ENCODE measurements at regions not wholly inside any gene's neighbourhood (a gene's known extent, or its start where the extent isn't known, plus 50 kb on each side); places are given as distances from the start of the nearest gene placed in this dataset.

DNA sequence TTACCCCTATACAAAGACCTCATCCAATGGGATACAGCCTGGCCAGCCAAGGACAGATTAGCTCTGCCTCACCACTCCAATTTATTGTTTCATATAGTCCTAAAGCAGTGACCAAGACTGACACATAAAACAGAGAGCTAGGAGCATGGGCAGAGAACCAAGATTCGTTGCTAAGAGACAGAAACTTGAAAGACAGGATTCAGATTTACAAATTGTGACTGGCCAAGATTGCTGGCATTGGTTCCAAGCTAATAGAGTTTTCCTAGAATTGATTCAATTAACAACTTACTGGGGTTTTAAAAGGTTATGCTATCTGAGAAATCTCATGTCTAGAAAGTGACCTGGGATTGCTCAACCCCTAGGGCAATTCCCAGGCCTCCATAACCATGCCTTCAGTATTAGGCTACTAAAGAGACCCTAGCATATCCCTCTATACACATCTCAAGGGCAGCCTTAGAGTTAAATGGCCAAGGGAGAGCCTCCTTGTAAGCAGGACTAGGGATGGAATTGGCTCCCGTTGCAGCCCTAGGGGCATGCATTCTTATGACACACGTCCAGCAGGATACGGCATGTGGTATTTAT, 75.6 kb downstream of the ICOS start:
- no peak for DNase-seq

DNA sequence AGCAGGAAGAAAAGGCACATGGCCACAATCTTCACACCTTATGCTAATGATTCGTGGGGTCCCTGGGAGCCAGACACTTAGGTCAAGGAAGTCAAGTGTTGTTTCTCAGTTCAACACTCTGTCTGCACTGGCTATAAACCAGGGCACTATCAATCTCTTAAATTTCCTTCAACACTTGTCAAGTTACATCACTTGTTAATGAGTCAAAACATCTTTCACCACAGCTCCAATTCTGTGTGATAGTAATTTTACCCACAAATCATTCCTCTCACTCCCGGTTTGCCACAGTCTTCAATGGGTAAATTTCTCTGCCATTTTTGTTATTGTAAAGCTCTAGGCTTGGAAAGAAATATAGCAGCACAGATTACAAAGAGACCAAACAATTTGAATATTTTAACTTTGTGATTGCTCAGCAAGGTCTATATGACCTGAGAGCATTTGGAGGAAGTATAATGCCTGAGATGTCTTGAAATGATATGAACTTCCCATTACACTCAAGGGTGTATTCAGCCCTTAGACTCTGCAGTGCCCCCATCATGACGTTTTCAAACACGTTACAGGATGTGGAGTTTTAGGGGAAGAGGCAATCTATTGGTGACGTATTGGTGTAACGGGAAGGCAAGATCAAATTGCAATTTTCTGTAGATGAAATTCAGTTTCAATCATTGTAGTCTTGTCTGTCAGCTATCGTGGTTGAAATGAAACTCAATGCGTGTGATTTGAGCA, 78.7 kb downstream of the ICOS start:
- no peak for DNase-seq

DNA sequence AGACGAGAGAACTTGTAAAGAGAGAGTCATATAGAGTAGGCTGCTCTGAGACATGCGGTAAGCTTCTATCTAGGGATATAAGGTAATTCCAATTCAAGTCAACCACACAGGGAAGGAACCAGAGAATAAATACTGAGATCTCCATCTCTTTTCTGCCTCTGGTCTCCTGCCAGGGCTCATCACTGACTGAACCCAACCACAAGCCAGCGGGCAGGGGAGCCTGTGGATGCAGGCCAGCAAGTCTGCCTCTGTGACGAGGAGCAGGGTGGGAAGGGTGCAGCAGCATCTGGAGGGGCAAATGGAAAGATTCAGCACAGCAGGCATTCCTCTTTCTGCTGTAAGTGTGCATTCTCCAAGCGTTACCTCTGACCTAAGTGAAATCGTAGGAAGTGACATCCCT, 82.2 kb downstream of the ICOS start:
- no peak for DNase-seq

DNA sequence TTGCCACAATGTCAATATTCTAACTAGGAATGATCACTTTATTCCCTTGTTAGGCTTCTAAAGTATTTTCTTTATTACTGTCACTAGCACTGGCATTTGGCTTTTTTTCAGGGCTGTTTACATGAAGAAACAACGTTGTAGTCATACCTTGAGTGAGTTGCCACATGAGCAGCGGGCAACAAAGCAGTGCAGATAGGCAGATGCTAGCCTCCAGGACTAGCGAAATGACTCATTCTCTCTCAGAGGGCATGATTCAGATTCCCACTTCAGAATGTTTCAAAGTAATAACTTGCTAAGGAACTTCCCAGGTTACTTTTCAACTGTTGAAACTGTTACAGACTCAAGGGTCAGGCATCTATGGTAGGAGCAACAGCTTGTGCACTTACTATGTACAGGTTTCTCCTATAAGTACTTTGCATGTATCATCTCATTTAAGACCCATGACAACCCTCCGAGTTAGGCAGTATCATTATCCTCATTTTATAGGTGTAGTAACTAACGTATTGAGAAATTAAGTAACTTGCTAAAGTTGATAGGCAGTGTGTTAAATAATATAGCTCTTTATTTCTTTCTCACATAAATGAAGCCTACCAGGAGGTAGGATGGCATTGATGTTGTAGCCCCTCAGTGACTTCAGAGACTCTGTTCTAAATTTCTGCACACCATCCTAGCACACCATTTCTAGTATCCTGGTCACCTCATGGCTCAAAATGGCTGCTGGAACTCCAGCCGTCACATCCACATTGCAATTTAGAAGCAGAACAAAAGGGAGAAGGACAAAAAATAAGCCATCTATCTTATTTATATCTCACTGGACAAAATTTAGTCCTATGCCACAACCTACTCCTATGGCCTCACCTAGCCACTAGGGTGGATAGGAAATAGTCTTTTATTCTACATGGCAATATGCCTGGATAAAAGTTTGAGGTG, 83.3 kb downstream of the ICOS start:
- DNase-seq: no peak

DNA sequence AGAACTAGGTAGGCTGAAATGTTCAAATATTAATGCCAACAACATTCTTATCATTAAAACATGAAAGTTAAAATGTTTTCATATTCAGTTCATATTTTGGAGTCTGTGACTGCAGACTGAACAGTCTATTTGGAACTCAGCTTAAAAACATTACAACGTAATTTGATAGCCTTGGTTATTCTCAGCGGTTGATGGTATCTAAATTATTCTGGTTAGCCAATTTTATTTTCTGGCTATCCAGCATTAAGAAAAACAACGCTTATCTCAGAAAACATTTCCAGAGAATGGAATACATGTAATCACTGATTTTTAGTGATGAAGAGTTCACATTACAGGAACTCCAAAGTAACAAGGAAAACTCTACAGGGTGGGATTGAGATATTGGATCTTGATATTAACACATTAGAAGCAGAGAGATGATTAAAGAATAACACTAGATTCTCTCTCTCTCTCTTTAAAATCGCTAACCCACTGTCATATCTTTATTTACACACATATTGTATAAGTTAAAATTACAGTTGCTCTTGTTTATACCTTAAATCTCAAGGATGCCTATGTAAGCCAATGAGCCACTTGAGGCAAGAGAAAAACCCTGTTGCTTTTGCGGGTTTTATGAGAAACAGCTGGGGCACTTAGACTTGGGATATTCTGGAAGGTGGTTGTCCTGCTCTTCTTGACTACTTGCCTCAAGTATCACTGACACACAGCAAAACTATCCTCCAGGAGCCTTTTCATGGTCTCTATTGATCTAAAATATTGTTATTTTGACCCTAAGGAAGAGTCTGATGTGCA, 84.9 kb downstream of the ICOS start:
- DNase-seq: no peak

DNA sequence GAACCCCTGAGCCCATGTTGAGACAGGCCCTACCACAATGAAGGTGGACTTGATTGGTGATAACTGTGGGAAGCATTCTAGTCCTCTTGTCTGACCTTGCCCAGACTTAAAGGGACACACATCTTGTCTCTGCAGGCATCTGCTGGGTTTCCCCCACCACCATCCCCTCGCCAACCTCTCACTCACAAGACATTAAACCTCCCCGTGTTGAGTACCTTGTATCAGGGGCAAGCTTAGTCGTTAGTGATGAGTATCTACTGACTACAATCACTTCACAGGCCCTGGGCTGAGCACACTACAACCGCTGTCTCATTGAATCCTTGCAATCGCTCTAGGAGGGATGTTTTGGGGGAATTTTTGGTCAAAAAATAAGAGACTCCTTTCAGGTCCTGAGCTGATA, 86.0 kb downstream of the ICOS start:
- no peak for DNase-seq

DNA sequence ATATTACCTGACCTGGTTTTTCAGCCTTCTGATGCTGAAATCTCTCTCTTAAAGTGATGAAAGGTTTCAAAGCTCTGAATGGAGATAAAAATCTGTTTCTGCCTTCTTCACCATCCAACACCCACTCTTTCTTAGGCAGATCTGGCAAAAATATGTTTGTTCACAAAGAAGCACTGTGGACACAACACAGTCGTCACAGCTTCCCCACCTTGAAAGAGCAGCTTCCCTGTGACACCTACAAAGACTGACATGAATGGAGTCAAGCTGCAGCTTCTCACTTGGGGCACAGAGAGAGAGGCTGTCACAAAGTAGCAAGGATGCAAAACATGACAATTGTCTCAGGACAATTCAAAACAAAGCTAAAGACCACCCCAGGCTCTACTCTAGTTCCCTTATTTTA, 86.5 kb downstream of the ICOS start:
- no peak for DNase-seq

DNA sequence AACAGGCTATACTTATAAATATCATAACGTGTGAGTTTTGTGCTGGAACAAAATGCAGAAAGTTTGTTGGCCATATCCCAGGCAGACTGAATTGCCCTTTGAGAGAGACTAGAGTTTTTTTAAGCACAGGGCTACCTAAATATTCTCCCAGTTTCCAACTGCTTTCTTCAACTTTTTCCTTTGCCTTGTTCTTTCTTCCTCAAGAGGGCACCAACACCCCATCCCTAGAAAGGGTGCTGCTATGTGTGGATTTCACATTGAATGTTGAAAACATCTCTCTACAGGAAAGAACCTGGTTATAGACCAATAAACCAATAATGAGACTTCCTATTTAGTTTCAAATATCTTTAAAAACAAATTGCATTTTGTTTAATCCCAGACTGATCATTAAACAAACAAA, 87.9 kb downstream of the ICOS start:
- DNase-seq: no peak

DNA sequence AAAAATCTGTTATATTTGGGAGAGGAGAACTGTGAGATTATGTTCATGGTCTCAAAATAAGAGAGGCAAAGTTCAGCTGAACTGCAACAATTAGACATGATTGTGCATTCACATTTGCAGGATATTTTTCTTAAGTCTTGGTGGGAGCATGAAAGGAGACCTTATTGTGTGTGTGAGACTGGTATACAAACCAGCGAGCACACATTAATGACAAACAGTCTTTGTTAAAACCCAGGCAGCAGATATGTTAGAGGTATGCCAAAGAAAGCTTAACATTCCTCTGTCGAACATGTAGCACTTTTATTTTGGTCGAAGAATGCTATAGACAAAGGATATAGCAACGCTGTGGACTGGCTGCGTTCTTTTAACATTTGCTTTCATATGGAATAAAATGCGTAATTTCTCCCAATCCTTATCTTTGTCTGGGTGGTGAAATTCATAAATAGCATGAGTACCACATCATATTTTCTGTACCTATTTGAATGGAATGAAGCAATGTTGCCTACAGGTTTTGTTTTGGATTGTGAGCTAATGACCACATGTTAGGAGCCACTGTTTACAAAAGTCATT, 88.4 kb downstream of the ICOS start:
- DNase-seq: no peak

DNA sequence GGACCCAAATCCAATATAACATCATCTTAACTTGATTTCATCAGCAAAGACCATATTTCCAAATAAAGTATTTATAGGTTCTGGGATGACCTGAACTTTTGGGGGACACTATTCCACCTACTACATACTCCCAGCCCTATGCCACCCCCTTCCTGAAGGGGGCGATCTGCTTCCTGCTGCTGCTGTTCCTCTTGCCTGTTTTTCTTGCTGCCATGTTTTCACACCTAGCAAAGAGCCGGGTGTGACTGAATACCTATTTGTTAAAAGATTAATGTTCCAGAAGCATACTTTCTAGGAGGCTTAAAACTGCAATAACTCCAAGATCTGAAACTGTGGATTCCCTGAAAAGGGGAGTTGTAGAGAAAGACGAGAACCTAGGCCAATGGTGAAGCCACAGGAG, 89.7 kb downstream of the ICOS start:
- DNase-seq: no peak

DNA sequence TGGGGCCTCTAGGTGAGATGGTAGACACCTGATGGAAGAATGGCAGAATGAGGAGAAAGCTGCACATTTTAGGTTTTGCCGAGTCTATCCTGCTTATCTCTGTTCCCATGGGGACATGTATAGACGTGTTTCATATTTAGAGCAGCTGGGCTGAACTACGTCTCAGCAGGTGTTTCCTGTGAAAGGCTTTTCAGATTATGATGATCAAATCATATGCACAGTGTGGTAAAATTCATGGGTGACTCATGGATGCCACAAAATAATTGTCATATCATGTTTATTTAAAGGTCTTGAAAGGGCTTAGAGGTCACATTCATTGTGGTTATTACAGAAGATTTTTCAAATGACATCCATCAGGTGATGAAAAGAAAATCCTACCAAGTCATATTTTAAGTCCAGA, 90.5 kb downstream of the ICOS start:
- DNase-seq: no peak

DNA sequence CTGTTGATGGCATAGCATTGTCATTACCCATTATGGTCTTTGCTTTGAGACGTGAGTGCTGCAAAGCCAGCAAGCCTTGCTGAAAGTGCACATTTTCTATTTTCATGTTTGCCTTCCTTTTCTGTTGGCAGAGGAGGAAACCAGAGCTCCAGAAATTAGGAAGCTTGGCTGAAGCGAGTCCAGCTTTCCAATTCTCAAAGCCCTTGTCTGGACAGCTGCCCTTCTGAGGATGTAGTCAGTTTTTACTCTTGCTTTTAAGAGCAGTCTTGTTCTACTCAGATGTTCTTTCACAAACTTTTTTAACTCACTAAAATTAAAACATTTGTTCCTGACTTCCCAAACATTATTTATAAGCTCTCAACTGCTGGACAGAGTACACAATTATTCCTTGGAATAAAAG, 93.8 kb downstream of the ICOS start:
- no peak for DNase-seq

DNA sequence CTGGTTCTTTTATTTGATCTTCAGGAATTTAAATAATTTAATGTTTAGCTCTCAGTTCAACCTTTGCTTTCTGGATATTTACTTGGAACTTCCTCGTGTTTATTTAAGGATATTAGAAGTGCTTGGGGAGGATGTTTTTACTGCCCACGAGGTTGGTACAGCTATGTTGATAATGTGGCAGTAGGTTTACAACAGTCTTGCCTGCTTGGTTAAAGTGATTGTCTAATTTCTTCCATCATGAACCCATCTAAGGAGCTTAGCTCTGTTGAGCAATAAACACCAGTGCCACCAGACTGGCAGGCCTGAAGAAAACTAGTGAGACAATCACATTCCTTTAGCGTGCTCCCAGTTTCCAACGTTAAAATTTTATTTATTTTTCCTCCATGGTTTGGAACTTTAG, 94.5 kb downstream of the ICOS start:
- DNase-seq: no peak

DNA sequence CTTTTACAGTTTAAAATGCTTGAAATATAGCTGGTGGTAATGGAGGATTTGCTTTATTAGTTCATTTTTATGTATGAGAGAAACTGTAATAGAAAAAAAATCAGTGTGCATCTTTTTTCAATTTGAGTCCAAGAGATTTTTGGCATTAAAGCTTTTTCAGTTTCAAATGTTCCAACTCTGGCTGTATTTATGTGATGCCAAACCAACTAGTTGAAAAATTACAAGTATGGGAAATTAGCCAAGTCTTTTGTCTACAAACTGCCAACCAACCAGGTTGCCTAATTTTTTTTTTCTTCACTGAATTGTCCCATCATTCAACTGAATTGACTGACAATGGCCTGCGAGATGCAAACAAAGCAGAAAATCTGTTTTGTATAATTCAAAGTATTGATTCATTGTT, 95.7 kb downstream of the ICOS start:
- DNase-seq: no peak

DNA sequence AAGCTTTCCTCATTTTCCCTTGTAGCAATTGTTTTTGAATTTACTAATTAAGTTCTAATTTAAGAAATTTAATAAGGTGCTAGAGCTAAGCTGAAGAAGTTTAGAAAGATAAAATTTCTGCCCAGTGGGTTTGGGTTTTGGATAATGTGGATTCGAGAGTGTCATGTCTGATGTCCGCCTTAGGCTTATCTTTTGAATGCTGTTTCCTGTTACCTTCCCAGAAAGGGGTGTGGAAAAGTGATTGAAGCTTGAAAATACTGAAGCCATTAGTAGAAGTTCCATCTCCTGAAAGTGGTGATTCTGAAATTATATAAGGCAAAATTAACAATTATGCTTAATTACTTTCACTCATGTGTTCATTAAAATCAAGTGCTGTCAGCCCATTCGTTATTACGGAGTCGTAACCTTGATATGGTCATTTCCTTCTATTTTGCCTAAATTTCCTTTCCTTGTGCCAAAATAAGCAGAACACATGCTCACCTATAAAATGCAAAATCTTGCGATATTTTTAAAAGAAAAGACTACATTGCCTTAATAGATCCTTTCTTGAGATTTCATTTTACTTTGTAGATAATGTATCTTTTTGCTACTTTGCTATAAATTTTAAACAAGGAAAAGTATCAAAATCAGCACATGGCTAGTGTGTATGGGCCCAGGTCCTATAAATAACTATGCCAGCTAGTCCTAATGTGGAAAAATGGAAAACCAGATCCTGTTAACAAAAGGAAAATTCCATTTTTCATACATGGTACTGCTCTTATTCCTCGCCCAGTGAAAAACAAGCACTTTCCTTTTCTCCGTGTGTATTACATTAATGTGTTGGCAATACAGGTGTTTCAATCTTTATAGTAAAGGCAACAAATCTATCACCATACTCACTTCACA, 97.3 kb downstream of the ICOS start:
- DNase-seq: no peak

DNA sequence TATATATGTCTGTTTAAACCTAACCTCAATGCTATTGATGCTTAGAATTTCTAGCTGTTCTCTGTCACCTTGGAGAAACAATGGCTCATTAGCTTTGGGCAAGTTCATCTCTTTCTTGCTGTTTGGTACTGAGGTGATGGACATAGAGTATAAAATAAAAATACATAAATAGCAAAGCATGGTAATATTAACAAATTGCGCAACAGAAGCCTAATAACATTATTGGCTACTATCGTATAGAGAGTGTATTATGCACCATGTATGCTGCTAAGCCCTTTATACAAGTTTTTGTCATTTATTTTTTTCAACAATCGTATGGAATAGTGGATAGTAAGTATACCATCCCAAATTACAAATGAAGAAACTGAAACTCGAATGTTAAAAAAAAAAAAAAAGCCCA, 100.1 kb downstream of the ICOS start:
- DNase-seq: no peak

DNA sequence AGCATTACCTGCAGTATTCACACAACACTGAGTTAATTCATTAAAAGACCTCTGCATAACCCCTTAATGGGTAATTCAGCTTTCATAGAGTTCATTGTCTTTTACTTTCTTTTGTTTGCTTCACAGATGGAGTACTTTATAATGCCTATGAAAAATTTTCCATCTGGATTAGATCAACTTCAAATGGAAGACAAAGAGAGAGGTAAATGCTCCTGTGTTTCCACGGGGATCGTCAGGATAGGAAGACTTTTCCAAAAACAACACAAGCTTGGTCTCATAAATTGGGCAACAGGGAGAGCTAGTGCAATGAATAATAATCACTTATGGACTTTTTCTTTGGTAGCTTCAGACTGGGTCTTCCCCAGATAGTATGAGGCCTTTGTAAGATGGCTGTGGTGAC, 100.7 kb downstream of the ICOS start:
- DNase-seq: no peak

DNA sequence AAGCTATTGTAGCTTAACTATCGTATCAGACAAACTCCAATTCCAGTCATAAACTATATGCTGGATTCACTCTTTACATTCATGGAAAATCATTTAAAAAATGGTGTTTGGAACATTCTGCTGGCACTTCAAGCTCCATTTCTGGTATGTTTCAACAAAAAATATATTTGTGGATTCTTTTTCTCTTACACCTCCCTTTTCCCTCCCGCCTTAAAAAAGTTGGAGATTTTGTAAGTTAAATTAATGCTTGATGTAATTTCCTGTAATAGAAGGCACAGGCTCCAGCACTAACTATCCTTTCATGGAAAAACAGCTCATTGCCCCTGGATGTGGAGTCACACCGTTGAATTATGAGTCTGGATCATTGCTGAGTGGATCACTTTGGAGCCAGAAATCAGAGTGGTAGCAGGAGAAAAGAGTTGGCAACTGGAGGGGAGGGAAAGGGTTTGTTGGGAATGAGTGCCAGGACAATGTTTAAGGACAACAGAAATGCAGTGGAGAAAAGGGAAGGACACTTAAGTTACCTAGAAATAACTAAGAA, 102.8 kb downstream of the ICOS start:
- no peak for DNase-seq

DNA sequence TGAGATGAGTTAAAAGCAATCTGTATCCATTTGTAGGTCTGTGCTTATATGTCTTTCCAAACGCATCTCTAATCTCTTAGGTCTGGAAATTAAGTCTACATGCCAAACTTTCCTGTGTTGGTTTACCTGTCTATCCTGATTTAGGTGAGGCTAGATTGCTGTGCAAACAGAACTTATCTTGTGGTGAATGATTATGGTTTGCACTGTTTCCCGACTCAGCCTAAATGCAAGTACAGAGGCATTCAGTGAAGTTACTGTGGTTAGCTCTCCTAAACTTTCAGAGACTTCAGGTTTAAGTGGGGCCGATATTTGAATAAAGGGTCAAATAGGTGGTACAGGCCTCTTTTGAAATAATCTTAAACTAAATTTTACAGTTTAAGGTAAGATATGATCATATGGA, 103.5 kb downstream of the ICOS start:
- no peak for DNase-seq

DNA sequence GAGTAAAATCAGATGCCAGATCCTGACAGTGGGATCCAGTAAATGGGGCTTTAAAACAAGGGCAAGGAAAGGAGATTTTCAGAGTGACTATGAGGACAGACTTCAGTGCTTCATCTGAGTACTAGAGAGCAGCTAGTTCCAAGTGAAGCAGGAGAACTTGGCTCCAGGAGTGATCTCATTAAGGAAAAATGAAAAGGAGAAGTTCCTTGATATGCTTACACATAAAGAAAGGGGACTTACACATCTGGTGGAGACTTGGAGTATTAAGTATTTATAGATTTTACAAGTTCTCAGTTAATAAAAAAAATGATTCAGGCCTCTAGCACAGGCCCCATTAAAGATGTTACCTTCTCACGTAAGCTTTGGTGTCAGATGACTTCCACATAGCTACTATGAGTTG, 105.8 kb downstream of the ICOS start:
- DNase-seq: no peak

DNA sequence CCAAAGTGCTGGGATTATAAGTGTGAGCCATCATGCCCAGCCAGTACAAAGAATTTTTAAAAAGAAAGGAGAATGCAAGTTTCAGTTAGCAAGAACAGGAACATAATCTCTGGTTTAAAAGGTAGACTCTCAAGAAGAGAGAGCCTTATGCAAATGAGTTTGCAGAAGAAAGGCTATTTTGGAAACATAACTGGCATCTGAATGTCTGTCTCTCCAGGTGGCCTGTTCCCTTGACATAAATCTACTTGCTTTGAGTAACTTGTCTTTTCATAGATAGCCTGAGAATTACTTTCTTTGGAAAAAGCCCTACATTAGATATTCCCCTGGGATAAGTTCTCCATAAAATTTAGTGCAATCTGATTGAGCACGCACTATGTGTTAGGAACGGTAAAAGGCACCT, 109.6 kb downstream of the ICOS start:
- DNase-seq: no peak
